Testis (tissue), 2 donors: ENCODE measurements at regions not wholly inside any gene's neighbourhood (a gene's known extent, or its start where the extent isn't known, plus 50 kb on each side); places are given as distances from the start of the nearest gene placed in this dataset.

ENCODE experiments used
- DNase-seq: peaks from one replicate; pipeline ENCODE4 v3.0.0-alpha.2; 2019
- H3K27ac ChIP-seq, 2 donors: fragments of 200-600 bp; sonication (generic); one replicate each; pipeline ENCODE4 v1.5.1; 2019
- H3K27me3 ChIP-seq: fragments of 200-600 bp; sonication (generic); one replicate; pipeline ENCODE4 v1.5.1; 2019
- H3K36me3 ChIP-seq: fragments of 200-600 bp; sonication (generic); one replicate; pipeline ENCODE4 v1.5.1; 2017; ENCODE audit warnings: low read depth; ENCODE audit errors: missing control alignments
- H3K4me1 ChIP-seq: fragments of 200-600 bp; sonication (generic); one replicate; pipeline ENCODE4 v1.5.1; 2019
- H3K4me3 ChIP-seq, 2 donors: fragments of 200-600 bp; sonication (generic); one replicate each; pipeline ENCODE4 v1.5.1; 2017 to 2019
- H3K9me3 ChIP-seq: fragments of 200-600 bp; sonication (generic); one replicate; pipeline ENCODE4 v1.5.1; 2017
- POLR2A ChIP-seq: fragments of 450-650 bp; IDR thresholded peaks from one replicate; pipeline ENCODE4 v1.6.1; 2017; ENCODE audit warnings: antibody characterized with exemption, mild to moderate bottlenecking, moderate library complexity
- WGBS, 2 donors: methylation state at CpG; one replicate each; pipeline ENCODE4 v1.1.5; 2018; 5-methylcytosine and 5-hydroxymethylcytosine counted together
- intact Hi-C: fragments of 100-400 bp; cut with DNase I; formaldehyde crosslinking; loops from one replicate; pipeline ENCODE4 v1.15.1; 2023; ENCODE audit warnings: low total_unique reads
- TF ChIP-seq, protein P1 (sequence below), 3 experiments: fragments of 450-650 bp in 2 of 3; fragments of 200-600 bp in 1 of 3; sonication (generic) in 1 of 3; IDR thresholded peaks; one replicate each; pipeline ENCODE4 v1.5.1; 2016 to 2019; ENCODE audit warnings: antibody characterized with exemption in 3 of 3, mild to moderate bottlenecking in 2 of 3, moderate library complexity in 1 of 3

- intact Hi-C loops = no loop called here
- TF ChIP-seq, protein P1, sequence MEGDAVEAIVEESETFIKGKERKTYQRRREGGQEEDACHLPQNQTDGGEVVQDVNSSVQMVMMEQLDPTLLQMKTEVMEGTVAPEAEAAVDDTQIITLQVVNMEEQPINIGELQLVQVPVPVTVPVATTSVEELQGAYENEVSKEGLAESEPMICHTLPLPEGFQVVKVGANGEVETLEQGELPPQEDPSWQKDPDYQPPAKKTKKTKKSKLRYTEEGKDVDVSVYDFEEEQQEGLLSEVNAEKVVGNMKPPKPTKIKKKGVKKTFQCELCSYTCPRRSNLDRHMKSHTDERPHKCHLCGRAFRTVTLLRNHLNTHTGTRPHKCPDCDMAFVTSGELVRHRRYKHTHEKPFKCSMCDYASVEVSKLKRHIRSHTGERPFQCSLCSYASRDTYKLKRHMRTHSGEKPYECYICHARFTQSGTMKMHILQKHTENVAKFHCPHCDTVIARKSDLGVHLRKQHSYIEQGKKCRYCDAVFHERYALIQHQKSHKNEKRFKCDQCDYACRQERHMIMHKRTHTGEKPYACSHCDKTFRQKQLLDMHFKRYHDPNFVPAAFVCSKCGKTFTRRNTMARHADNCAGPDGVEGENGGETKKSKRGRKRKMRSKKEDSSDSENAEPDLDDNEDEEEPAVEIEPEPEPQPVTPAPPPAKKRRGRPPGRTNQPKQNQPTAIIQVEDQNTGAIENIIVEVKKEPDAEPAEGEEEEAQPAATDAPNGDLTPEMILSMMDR (IDR thresholded peaks at IDR 0.05) = no peak
- TF ChIP-seq POLR2A = no peak
- DNase-seq = no peak
- Histone ChIP-seq H3K36me3 (no peaks in the 10 kb centered on the region), H3K4me1 (no peaks in the 10 kb centered on the region), H3K27ac (no peak overlapping the region), H3K27me3 (no peaks in the 10 kb centered on the region), H3K4me3 (no peak overlapping the region), H3K9me3 (no peaks in the 10 kb centered on the region)
- WGBS, 2 donors = 67 to 90% methylated on average over 3 to 17 of the region's 17 CpGs
These were observed 68.5 kb upstream of the ADGRA1 start for GRCh38 chr10:133019191-133019590.

GRCh38 chr10:133018491-133018890 is 69.2 kb upstream of the ADGRA1 start:
- Histone ChIP-seq H3K4me3 (no peak overlapping the region), H3K4me1 (no peaks in the 10 kb centered on the region), H3K27me3 (no peaks in the 10 kb centered on the region), H3K36me3 (no peaks in the 10 kb centered on the region), H3K9me3 (no peaks in the 10 kb centered on the region), H3K27ac (no peak overlapping the region)
- DNase-seq = no peak
- WGBS, 2 donors = 88 to 93% methylated on average over 21 to 23 of the region's 24 CpGs
- intact Hi-C loops = no loop called here
- TF ChIP-seq, protein P1 (IDR thresholded peaks at IDR 0.05) = no peak
- TF ChIP-seq POLR2A = no peak

DNA sequence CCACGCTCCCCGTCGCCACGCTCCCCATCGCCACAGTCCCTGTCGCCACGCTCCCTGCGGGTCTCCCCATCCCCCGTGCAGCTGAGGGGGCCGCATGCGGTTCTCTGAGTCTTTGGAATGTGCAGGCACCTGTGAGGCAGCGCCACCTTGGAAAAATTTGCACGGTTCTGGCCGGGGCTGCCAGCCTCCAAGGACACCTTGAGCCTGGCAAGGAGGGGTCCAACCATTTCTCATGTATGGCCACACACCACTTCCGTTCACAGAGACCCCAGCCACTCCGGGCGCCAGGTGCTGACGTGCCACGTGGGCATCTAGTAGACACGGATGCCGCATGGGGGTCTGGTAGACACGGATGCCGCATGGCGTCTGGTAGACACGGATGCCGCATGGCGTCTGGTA is 70.5 kb upstream of the ADGRA1 start:
- Histone ChIP-seq H3K4me3 (no peak overlapping the region), H3K4me1 (no peaks in the 10 kb centered on the region), H3K36me3 (no peaks in the 10 kb centered on the region), H3K27ac (no peak overlapping the region), H3K27me3 (no peaks in the 10 kb centered on the region), H3K9me3 (no peaks in the 10 kb centered on the region)
- DNase-seq = no peak
- TF ChIP-seq POLR2A = no peak
- TF ChIP-seq, protein P1 (IDR thresholded peaks at IDR 0.05) = no peak
- intact Hi-C loops = no loop called here
- 86 to 97% methylated on average over 12 to 26 of the region's 27 CpGs for whole genome bisulfite sequencing, 2 donors

DNA sequence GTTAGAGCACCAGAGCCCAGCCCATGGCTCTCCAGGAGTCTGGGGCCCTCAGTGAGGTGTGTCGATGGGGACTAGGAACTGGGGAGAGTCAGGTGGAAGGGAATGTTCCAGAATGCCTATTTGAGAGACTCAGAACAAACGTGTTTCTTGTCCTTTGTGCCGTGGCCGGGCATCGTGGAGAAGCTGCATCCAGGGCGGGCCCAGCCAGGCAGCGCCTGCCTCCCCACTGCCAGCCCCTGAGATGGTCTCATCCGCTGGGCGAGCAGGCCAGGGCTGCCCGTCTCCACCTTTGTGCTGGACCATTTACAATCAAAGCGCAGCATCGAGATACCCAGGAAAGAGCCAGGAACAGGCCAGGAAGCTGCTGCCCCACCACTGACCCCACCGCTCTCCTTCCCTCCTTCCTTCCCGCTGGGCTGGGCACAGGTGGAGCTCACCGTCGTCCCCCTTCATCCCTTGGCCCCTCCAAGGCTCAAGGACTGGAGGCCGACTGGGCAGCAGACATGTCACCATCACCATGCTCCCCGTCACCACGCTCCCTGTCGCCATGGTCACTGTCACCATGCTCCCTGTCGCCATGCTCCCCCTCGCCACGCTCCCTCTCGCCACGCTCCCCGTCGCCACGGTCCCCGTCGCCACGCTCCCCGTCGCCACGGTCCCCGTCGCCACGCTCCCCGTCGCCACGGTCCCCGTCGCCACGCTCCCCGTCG is 71.1 kb upstream of the ADGRA1 start:
- intact Hi-C loops = no loop called here
- TF ChIP-seq, protein P1 (IDR thresholded peaks at IDR 0.05) = no peak
- no peak for TF ChIP-seq POLR2A
- H3K27ac ChIP-seq = no peak overlapping the region

DNA sequence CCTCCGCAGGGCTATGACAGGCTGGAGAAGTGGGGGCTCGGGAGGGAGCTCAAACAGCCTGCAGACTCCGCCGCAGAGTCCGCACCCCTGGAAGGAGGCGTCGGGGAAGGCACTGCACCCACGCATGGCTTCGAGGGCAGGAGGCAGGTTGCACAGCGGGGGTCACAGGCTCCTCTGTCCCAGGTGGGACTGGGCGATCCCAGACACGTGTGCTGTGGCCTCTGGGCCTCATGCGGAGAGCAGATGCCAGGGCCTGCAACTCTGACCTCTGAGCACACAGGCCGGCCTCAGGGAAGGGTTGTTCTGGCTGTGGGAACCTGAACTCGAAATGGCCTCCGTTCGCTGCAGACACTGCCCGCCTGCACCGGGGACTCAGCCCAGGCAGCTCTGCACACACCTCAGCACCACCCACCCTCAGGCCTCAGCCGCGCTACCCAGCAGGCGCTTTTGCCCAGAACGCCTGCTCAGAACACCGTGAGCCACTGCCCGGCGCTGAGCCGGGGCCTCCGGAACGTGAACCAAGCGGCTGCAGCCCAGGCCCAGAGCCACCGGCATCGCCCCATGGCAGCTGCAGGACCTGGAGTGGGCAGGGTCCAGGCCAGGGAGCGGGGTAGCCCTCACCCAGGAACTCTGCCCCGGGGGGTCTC is 71.8 kb upstream of the ADGRA1 start:
- no peak overlapping the region for H3K4me3 ChIP-seq
- DNase-seq = no peak
- intact Hi-C loops = no loop called here

More for the DNA sequence above, 71.1 kb upstream of the ADGRA1 start:
- H3K9me3 ChIP-seq = no peaks in the 10 kb centered on the region
- no peak overlapping the region for H3K4me3 ChIP-seq
- DNase-seq = no peak
- no peaks in the 10 kb centered on the region for H3K4me1 ChIP-seq
- 93 to 94% methylated on average over 40 to 45 of the region's 45 CpGs for WGBS, 2 donors
- no peaks in the 10 kb centered on the region for H3K27me3 ChIP-seq
- H3K36me3 ChIP-seq = no peaks in the 10 kb centered on the region

More for the DNA sequence above, 71.8 kb upstream of the ADGRA1 start:
- no peak for TF ChIP-seq POLR2A
- TF ChIP-seq, protein P1 (IDR thresholded peaks at IDR 0.05) = no peak
- Histone ChIP-seq H3K27me3 (no peaks in the 10 kb centered on the region), H3K36me3 (no peaks in the 10 kb centered on the region), H3K27ac (no peak overlapping the region), H3K4me1 (no peaks in the 10 kb centered on the region), H3K9me3 (no peaks in the 10 kb centered on the region)
- WGBS, 2 donors = 88 to 93% methylated on average over 25 to 26 of the region's 34 CpGs
